ACHN (cell line): ENCODE measurements at regions not wholly inside any gene's neighbourhood (a gene's known extent, or its start where the extent isn't known, plus 50 kb on each side); places are given as distances from the start of the nearest gene placed in this dataset.

ENCODE experiments used
- DNase-seq: peaks from one replicate; pipeline ENCODE4 v3.0.0-alpha.2; 2015
- in situ Hi-C: cut with HindIII; loops from 2 replicates; pipeline ENCODE4 v1.10.0; 2017; ENCODE audit warnings: low sequenced_read_pairs, low pct_ligation_motif_present, low pct_unique_long_range_greater_than_20kb

DNA sequence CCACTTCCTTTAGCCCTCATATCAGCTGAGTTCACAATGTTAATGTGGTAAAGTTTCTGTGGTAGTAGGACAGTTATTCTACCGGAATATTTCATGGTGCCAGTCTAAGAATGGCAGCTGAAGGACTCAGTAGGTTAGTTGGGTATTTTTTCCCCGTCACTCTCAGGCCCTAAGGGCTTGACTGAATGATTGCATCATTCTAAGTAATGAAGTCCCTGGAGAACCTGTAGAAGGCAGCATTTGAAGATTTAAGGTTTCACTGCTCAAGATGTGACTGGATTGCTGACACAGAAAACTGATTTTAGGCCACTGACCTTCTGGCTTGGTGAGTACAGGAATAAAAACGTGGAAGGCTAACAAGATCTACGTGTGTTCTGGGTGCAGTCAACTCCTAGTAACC, 657.3 kb downstream of the PCDH19 start:
- DNase-seq: no peak
- in situ Hi-C loops: no loop called here

DNA sequence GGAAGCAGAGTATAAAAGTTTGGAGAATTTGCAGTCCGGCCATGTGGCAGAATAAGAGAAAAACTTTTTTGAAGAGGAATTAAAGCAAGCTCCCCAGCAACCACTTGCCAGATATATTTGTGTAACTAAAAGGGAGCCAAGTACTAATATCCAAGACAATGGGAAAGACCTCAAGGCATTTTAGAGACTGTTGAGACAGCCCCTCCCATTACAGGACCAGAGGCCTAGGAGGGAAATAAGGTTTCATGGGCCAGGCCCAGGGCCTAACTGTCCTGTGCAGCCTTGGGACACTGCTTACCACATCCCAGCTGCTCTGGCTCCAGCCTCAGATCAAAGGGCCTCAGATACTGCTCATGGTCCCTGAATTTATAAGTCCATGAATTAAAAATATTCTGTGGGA, 659.4 kb downstream of the PCDH19 start:
- in situ Hi-C loops: no loop called here
- DNase-seq: no peak

DNA sequence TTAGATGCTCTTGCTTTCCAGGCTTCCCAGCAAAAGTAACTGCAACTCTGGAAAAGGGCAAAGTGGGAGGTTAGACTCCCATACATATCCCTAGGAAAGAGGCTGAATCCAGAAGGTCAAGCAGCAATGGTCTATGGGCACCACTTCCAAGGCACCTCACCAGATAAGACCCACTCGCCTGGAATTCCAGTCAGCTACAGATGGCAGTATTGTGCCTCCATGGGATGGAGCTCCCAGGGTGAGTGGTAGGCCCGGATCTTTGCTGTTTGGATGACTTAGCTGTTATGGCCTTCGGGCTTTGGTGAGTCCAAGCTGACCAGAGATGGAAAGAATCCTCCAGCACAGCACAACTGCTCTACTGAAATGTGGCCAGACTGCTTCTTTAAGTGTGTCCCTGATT, 688.0 kb downstream of the PCDH19 start:
- in situ Hi-C loops: no loop called here
- no peak for DNase-seq

DNA sequence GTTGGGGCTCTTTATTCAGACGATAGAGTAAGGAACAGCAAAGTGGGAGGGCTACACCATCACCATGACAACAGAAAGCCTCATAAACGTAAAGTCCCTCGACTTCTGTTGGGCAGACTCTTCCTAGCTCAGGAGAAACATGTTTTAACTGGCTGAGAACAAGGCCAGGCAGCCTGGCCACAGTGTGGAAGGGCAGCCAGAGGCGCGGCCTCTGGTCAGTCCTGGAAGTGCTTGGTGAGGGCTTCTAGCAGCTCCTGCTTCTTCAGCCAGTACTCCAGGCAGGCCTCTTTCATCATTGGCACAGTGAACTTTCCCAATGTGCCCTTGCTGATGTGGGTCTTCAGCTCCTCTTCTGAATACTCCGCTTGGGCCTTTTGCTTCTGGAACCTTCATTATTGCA, 690.9 kb downstream of the PCDH19 start:
- no peak for DNase-seq
- in situ Hi-C loops: no loop called here

GRCh38 chrX:99717716-99718115, 692.4 kb downstream of the PCDH19 start:
- DNase-seq: no peak
- in situ Hi-C loops: no loop called here

DNA sequence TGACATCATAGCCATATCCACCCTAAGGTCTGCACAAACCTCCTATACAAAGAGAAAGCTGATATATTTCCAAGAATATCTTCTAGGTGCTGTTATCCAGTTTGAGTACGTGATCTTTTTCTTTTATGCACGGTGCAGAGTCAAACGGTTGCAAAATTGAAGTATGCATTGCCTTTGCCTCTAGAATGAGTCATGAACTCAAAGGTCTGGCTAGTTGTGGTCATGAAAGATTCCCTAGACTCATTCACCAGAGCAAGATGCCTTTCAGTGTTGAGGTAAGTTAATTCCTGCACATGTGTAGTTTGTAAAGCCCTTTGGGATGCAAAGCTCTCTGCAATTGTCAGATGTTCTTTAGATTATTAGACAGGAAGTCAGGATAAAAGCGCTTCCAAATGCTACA, 704.4 kb downstream of the PCDH19 start:
- in situ Hi-C loops: no loop called here
- DNase-seq: no peak

- in situ Hi-C loops: no loop called here
- no peak for DNase-seq
Observed at GRCh38 chrX:99703473-99703872, 706.6 kb downstream of the PCDH19 start.

GRCh38 chrX:99698451-99698850, 711.6 kb downstream of the PCDH19 start:
- in situ Hi-C loops: no loop called here
- DNase-seq: no peak

DNA sequence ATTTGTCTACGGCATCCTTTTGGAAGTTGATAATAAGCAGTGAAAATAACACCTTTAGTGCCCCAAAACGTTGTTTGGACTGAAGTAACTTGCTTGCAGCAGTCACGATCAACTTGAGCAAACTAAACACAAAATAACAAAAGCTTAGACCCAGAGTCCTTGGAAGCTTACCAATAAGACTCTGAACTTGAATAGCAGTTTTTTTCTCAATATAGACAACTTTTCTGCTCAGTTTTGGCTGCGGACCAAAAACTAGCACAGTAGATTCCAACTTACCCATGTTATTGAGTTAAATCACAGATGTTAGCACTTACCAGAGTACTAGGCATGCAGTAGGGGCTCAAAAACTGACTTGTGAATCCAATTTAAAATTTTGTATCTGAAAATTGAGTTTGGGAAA, 746.9 kb downstream of the PCDH19 start:
- in situ Hi-C loops: no loop called here

GRCh38 chrX:99654188-99654587, 755.9 kb downstream of the PCDH19 start:
- in situ Hi-C loops: no loop called here
- DNase-seq: no peak

More for the DNA sequence above, 746.9 kb downstream of the PCDH19 start:
- no peak for DNase-seq

DNA sequence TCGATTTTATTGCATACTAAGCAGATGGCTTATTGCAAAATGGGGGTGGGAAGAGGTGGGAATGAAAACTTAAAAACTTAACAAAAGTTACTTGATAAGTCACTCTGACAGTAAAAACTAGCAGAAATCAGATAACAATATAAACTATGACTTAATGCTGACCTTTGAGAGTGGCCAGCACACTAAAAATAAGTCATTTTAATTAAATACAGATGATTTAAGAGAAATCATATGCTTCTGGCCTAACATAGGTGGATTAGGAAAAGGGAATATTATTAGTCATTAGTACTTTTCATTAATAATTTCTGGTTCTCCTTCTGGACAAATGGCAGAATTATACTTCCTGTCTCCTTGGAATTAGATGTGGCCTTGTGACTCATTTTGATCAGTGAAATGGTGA, 756.7 kb downstream of the PCDH19 start:
- in situ Hi-C loops: no loop called here
- DNase-seq: no peak

DNA sequence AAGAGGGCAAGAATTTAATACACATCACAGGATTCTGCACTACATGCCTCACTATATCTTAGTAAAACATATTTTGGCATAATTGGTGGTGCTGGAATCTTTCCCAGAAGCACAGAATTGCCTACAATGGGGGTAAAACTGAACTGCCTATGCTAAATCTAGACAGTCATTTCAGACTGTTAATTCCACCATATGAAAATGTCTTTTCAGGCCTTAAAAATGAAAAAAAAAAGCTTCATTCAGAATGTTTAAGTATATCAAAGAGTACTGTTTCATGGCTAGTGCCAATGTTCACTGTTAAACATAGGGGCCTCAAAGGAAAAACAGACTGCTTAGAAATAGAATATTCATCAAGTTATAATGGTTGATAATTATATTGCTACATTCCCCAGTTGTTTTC, 797.0 kb downstream of the PCDH19 start:
- in situ Hi-C loops: no loop called here
- DNase-seq: no peak

- no peak for DNase-seq
- in situ Hi-C loops: no loop called here
Observed at GRCh38 chrX:99603091-99603814, 806.8 kb downstream of the PCDH19 start.

GRCh38 chrX:99602107-99602506, 808.0 kb downstream of the PCDH19 start:
- DNase-seq: no peak
- in situ Hi-C loops: no loop called here

DNA sequence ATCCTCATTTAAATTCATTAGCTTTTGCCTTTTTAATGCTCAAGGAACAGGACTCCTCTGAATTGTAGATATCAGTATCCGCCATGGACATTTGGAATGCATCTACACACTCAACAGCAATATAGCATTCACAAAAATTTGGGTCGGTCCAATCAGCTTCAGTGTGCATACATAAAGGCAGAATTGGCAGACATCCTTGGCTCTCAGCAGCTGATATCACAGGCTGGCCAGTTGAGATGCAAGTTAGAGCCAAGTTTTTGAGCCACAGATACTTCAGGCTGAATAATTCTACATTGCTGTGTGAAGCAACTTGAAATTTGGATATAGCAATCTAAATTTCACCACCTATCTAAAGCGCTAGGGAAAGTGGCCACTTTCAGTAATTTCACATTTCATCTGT, 821.1 kb downstream of the PCDH19 start:
- DNase-seq: no peak
- in situ Hi-C loops: no loop called here

DNA sequence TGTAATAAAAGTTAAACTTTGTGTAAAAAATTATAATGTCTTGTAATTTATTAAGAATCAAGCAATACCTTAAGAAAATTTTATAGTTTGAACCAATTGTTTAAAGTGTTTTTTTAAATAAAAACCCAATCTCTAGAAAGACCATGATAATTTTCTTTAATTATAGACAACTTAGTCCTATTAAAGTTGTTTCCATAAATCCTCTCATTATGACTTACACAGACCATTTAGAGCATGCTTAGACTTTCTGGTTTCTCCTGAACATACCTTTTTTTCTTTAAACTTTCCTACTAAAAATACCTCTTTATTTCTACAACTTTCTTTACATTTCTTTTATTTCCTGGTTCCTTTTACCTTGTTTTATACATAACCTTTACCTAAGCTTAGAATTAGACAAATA, 837.4 kb downstream of the PCDH19 start:
- DNase-seq: no peak
- in situ Hi-C loops: no loop called here

DNA sequence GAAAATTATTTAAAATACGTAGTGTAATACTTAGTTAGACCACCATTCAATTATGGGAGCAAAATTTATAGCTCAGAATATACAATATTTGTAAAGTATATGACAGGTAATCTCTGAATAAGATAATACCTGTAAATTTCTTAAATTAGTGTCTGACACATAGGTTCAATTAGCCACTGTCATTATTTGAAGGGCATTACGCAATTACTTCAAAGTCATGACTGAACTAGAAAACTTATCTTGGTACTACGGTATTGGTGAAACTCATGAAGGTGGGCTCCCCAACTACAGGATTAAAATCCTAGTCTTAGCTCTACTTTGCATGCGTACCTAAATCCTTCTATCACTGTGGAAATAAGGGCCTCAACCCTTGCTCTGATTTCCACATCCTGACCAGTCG, 860.7 kb downstream of the PCDH19 start:
- in situ Hi-C loops: no loop called here
- DNase-seq: no peak

DNA sequence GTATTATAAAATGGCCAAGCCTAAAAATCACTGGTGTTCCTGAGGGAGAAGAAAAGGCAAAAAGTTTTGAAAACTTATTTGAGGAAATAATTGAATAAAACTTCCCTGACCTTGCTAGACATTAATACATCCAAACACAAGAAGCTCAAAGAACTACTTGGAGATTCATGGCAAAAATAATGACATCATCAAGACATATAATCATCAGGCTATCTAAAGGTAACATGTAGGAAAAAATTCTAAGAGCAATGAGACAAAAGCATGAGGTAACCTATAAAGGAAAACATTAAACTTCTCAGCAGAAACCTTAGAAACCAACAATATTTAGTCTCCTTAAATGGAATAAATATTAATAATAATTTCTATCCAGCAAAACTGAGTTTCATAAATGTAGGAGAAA, 887.6 kb downstream of the PCDH19 start:
- in situ Hi-C loops: no loop called here
- DNase-seq: no peak

- DNase-seq: no peak
- in situ Hi-C loops: no loop called here
Observed at GRCh38 chrX:99507768-99508167, 902.3 kb downstream of the PCDH19 start.

GRCh38 chrX:99495453-99495852, 914.6 kb downstream of the PCDH19 start:
- no peak for DNase-seq
- in situ Hi-C loops: no loop called here

DNA sequence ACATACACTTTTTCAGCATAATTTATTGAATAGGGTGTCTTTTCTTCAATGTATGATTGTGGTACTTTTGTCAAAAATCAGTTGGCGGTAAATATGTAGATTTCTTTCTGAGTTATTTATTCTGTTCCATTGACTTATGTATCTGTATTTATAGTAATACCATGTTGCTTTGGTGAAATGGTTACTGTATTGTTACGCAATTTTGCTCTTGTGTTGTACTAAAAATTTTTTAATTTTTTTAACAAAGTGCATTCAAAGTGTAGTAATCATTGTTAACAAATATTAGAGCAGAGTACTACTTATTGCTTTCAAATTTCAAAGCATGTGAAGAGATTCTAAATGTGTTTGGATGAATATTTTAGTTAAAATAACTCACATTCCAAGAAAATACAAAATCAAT, 915.4 kb downstream of the PCDH19 start:
- in situ Hi-C loops: no loop called here
- no peak for DNase-seq
